ENCODE measurements at regions not wholly inside any gene's neighbourhood (a gene's known extent, or its start where the extent isn't known, plus 50 kb on each side); places are given as distances from the start of the nearest gene placed in this dataset.
"Not testable (repeated sequence)": the region's sequence is repeated elsewhere in the genome, so short reads cannot be mapped to it uniquely, and the experiment has no call there.

DNA sequence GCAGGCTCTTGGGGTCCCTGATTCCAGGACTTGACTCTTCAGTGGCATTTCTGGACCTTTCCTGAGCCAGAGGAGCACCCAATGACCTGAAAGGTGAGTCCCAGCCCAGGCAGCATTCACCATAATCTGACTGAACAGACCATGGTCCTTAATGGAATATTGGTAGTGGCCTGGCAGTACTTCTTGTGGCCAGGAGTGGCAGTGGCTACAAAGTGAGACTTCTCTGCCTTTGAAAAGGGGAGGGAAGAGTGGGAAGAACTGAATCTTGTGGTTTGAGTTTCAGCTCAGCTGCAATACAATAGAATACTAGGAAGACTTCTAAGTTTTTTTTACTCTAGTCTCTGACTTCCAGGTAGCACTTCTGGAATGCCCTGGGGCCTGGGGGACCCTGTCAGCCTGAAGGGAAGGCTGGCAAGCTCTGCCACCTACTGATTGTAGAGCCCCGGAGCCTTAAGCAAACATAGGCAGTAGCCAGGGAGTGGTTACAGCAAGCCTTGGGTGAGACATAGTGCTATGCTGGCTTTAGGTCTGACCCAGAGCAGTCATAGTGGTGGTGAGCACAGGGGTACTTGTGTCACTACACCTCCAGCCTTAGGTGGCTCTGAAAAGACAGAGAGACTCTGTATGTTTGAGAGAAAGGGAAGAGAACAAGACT lies 674.2 kb upstream of the MANEA start:
- DNase-seq = no peak
- no peak for ATAC-seq
- intact Hi-C loops (cut with DNase I) = no loop called here

- DNase-seq (no peak), ATAC-seq (no peak)
- intact Hi-C loops (cut with DNase I) = no loop called here
Measured at GRCh38 chr6:94899191-94899590, 678.1 kb upstream of the MANEA start.

- no peak for ATAC-seq
- intact Hi-C loops (cut with DNase I) = no loop called here
- DNase-seq = no peak
Measured at GRCh38 chr6:94894300-94894699, 683.0 kb upstream of the MANEA start.

DNA sequence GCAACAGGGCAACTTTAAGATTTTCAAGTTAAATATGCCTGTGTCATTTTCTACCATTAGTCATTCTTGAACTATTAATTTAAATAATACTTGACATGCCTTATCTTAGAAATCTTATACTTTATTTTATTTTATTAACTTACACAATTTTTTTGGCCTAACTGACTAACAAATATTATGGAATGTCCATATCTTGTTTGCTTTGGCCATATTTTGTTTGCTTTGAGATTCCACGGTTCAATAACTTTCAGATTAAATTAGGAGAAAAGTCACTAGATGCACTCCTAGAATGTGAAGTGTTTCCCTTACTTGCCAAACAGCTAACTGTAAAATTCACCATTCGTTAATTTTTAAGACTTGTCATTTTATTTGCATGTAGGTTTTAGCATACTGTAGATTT lies 684.0 kb upstream of the MANEA start:
- ATAC-seq = no peak
- no peak for DNase-seq
- intact Hi-C loops (cut with DNase I) = no loop called here

GRCh38 chr6:94873819-94874218 lies 703.5 kb upstream of the MANEA start:
- ATAC-seq; intact Hi-C loops (cut with DNase I); DNase-seq: not testable (repeated sequence)

GRCh38 chr6:94862112-94862511 lies 715.2 kb upstream of the MANEA start:
- intact Hi-C loops (cut with DNase I) = no loop called here
- DNase-seq = no peak
- ATAC-seq = no peak

DNA sequence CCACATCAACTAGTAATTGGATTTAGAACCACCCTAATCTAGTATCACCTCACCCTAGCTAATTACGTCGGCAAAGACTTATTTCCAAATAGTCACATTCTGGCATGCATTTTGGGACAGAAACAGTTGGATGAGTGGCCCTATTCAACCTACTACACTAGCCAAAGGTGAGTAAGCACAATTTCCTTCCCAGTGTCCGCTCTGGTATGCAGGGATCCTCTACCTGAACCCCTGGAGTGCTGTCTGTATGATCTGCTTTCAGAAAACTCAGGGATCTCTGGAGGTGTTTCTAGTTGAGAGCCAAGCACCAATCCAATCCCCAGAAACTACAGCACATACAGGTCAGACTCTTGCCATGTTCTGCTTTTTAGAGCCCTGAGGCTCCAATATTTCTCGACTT lies 717.4 kb upstream of the MANEA start:
- no peak for ATAC-seq
- intact Hi-C loops (cut with DNase I) = no loop called here
- DNase-seq = no peak

- intact Hi-C loops (cut with DNase I); ATAC-seq; DNase-seq: not testable (repeated sequence)
Measured at GRCh38 chr6:94856999-94857398, 720.3 kb upstream of the MANEA start.

- DNase-seq; intact Hi-C loops (cut with DNase I); ATAC-seq: not testable (repeated sequence)
Measured at GRCh38 chr6:94851329-94851728, 726.0 kb upstream of the MANEA start.

DNA sequence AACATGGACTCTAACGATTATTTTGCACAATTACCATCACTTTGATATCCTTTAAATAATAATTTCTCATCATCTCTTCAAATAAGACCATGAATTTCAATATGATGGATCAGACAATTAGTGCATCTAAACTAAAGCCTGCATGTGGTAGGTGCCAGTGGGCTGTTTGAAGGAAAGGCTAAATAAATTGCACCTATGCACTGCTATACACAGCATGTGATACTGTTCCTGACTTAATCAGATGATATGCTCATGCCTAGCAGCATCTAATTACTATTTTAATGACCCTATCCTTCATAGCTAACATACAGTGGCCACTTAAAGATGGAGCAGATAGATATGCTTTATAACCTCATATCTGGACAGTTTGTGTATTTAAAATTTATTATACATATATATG lies 731.6 kb upstream of the MANEA start:
- intact Hi-C loops (cut with DNase I) = no loop called here
- DNase-seq = no peak
- ATAC-seq = no peak

- intact Hi-C loops (cut with DNase I) = no loop called here
- DNase-seq = no peak
- no peak for ATAC-seq
Measured at GRCh38 chr6:94835264-94835663, 742.1 kb upstream of the MANEA start.

DNA sequence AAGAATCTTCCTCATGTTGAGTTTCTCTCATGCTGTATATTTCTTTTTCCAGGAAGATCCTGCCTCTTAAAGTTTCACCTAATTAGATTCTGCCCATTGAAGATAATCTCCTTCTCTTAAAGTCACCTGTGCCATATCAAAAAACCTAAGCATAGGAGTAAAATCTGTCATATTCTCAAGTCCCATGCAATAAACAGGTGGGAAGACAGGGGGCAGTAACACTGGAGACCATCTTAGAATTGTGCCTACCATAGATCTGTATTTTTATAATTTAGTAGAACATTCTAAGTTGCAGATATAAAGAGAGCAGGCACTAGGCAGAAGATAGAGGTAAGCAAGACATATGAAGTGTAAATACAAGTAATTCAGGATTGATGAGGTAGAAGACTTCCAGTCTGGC lies 763.5 kb upstream of the MANEA start:
- DNase-seq = no peak
- ATAC-seq = no peak
- intact Hi-C loops (cut with DNase I) = no loop called here

DNA sequence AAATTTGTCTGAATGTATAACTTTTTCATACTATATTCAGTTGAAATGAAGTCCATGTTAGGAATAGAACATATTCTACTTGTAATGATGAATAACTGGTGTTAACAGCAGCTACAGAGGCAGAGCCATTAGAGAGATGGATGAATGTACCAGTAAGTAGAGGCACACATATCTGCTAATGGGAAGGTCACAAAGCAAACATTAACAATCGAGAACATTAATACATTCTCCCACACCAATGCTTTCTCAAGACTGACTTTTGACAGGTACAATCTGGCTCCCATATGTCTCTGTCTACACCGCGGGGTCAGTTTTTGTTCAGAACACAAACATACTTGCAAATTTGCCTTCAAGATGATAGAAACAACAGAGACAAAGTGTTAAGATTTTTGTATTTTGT lies 776.0 kb upstream of the MANEA start:
- DNase-seq = no peak
- ATAC-seq = no peak
- intact Hi-C loops (cut with DNase I) = no loop called here

DNA sequence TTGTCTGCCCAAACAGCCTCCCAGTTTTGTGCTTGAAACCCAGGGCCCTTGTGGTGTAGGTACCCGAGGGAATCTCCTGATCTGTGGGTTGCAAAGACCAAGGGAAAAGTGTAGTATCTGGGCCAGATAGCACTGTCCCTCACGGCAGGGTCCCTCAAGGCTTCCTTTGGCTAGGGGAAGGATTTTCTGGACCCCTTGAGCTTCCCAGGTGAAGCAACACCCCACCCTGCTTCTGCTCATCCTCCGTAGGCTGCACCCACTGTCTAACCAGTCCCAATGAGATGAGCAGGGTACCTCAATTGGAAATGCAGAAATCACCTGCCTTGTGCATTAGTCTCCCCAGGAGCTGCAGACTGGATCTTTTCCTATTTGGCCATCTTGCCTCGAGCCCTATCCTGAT lies 791.8 kb upstream of the MANEA start:
- no peak for ATAC-seq
- intact Hi-C loops (cut with DNase I) = no loop called here
- DNase-seq = no peak

DNA sequence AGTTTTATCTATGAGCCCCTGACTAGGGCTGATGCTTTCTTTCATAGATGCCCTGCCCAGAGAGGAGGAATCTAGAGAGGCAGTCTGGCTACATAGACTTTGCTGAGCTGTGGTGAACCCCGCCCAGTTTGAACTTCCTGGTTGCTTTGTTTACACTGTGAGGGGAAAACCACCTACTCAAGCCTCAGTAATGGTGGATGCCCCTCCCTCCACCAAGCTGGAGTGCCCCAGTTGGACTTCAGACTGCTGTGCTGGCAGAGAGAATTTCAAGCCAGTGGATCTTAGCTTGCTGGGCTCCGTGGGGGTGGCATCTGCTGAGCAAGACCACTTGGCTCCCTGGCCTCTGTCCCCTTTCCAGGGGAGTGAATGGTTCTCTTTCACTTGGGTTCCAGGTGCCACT lies 792.3 kb upstream of the MANEA start:
- ATAC-seq; DNase-seq; intact Hi-C loops (cut with DNase I): not testable (repeated sequence)

DNA sequence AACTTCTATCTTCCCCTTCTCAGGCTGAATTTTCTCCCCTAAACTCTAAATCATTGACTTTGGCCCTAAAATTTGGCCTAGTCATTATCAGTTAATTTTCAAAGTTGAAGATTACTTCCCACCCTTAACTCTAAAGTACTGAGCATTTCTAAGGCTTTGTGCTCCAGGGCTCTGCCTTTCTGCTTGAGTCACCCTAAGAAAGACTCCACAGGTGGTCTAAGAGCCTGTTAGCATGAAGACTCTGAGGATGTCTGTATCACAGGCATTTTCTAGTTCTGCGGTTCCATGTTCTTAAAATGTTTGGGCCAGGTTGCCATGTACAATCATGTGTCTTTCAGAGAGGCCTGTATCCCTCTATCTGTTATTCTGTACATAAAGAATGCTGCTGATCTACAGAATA lies 808.1 kb upstream of the MANEA start:
- ATAC-seq (no peak), DNase-seq (no peak)
- intact Hi-C loops (cut with DNase I) = no loop called here

DNA sequence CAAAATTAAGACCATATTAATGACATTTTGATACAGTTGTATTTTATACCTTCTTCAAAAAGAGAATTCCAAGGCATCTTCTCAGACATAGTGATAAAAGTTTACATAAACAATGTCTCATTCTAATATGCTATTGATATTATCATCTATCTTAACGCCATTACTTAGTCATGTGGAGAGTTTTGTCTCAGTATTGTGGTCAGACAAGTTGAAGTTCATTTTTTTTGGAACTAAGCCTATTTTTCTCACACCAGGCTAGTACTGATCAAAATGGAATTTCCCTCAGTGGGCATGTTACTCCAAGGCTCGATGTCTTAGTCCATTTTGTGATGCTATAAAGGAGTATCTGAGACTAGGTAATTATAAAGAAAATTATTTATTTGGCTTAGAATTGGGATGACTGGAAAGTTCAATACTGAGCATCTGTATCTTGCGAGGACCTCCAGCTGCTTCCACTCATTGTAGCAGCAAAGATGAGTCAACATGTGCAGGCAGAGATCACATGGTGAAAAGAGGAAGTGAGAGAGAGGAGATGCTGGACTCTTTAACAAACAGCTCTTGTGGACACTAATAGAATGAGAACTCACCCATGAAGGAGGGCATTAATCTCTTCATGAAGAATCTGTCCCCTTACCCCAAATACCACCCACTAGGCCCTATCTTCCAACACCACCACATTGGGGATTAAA lies 825.5 kb upstream of the MANEA start:
- DNase-seq (no peak), ATAC-seq (no peak)
- intact Hi-C loops (cut with DNase I) = no loop called here

- intact Hi-C loops (cut with DNase I) = no loop called here
- DNase-seq = no peak
- ATAC-seq = no peak
Measured at GRCh38 chr6:94736236-94736635, 841.1 kb upstream of the MANEA start.

- no peak for DNase-seq
- intact Hi-C loops (cut with DNase I) = no loop called here
- ATAC-seq = no peak
Measured at GRCh38 chr6:94735270-94735669, 842.1 kb upstream of the MANEA start.

DNA sequence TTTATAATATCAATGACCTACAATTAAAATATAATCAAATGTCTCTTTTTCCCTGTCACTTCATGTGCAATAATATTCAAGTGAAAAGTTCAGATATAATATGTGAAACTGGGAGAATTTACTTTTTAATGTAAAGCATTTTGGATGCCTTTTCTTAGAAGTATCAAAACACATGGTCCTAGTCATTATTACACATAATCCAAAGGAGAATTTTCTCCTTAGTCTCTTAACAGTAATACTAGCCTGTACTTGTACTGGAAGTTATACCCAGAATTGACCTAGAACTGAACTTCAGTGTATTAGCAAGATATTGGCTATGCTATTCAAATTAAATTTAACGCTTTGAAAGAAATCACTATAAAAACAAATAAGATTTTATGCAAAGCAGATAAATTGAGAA lies 842.6 kb upstream of the MANEA start:
- no peak for DNase-seq
- ATAC-seq = no peak
- intact Hi-C loops (cut with DNase I) = no loop called here

DNA sequence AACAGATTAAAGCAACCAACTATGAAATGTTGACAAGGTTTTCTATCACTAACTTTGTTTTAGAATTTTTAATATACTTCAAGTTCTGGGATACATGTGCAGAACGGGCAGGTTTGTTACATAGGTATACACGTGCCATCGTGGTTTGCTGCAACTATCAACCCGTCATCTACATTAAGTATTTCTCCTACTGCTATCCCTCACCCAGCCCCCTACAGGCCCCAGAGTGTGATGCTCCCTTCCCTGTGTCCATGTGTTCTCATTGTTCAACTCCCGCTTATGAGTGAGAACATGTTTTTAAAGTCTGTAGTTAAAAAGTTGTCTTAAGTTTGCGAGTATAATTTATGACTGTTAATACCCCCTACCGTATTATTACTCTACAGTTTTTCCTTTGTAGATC lies 844.3 kb upstream of the MANEA start:
- intact Hi-C loops (cut with DNase I) = no loop called here
- no peak for ATAC-seq

More for the DNA sequence above, 844.3 kb upstream of the MANEA start:
- DNase-seq = no peak

Measured in left cardiac atrium (tissue), 4 donors.